ENCODE measurements at regions not wholly inside any gene's neighbourhood (a gene's known extent, or its start where the extent isn't known, plus 50 kb on each side); places are given as distances from the start of the nearest gene placed in this dataset.

DNA sequence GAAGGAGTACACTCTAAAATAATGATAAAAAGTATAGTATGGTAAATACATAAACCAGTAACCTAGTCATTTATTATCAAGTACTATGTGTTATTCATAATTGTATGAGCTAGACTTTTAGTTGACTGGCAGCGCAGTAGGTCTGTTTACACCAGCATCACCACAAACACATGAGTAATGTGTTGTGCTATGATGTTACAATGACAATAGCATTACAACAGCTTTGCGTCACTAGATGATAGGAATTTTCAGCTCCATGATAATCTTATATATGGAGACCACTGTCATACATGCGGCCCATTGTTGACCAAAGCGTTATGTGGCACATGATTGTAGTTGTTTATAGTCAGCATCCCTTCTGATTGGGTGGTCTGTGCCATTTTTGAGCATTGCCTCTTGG lies 138.9 kb upstream of the UBE2E1 start:
- H3K27me3 ChIP-seq (ENCODE audit: control insufficient read depth, insufficient read depth, low read length), result no peaks in the 10 kb centered on the region
- no peak overlapping the region for H3K9ac ChIP-seq (ENCODE audit: low read depth, low read length)
- peaks cover 60% of the 10 kb centered on the region for H3K4me1 ChIP-seq (ENCODE audit: control insufficient read depth, insufficient read depth, low read length)
- H3K36me3 ChIP-seq (ENCODE audit: insufficient read depth, low read length), result no peaks in the 10 kb centered on the region
- no peak overlapping the region for H3K4me3 ChIP-seq (ENCODE audit: low read length)
- H3K4me2 ChIP-seq (ENCODE audit: low read length), result no peak overlapping the region
- H3K9me3 ChIP-seq (replicated peaks; ENCODE audit: low read length), result no peaks in the 10 kb centered on the region

DNA sequence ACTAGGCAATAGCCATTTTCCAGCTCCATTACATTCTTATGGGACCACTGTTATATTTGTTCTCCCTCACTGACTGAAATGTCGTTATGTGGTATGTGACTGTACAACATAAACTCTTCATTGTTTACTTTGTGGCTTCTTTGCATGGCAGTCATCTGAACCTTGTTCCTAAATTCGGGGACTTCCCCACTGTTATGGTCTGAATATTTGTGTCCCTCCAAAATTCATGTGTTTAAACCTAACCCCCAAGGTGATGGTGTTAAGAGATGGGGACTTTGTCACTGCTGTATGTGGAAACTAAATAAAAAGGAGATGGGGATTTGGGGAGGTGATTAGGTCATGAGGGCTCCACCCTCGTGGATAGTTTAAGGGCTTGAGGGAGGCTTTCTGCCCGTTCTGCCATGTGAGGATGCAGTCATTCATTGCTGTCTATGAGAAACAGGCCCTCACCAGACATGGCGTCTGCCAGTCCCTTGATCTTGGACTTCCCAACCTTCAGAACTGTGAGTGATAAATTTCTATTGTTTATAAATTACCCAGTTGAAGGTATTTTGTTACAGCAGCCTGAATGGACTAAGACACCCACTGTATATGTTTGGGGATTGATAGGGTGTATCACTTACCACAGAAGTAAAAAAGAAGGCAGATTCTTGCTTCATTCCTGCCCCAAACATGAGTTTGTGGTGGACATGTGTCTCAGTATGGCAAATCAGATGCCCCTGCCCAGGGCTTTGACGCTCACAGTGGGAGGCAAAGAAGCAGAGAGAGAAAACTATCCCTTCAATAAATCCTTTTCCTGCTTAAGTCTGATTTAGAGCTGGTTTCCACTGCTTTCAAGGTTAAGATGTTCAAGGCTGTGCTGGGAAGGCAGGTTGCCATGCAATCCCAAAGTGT lies 138.0 kb upstream of the UBE2E1 start:
- no peaks in the 10 kb centered on the region for H3K9me3 ChIP-seq (replicated peaks; ENCODE audit: low read length)
- peaks cover 60% of the 10 kb centered on the region for H3K4me1 ChIP-seq (ENCODE audit: control insufficient read depth, insufficient read depth, low read length)
- no peaks in the 10 kb centered on the region for H3K36me3 ChIP-seq (ENCODE audit: insufficient read depth, low read length)
- peak overlapping the region; percentile 62 for H3K4me2 ChIP-seq (ENCODE audit: low read length)
- peak overlapping the region; percentile 41 for H3K4me3 ChIP-seq (ENCODE audit: low read length)
- peak overlapping the region; percentile 51 for H3K9ac ChIP-seq (ENCODE audit: low read depth, low read length)
- no peaks in the 10 kb centered on the region for H3K27me3 ChIP-seq (ENCODE audit: control insufficient read depth, insufficient read depth, low read length)

DNA sequence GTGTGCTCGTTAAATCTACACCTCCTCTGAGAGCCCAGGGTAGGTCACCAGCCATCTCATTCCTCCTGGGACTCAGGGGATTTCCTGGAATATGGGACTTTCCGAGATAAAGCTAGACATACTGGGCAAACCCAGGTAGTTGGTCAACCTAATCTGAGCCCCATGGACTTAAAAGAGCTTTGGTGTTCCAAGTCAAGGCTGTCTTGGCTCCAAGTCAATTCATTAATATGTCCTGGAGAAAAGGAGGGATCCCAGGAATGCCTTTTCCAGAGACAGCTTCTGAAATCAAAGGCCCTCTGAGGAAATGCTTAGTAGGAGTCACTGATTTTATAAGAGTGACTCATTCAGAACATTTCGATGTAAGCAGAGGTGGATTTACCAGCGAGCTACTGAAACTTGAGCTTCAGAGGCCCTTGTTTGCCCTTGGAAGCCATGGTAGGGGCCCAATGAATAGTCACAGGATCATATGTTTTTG lies 137.3 kb upstream of the UBE2E1 start:
- no peaks in the 10 kb centered on the region for H3K9me3 ChIP-seq (replicated peaks; ENCODE audit: low read length)
- peaks cover 54% of the 10 kb centered on the region for H3K4me1 ChIP-seq (ENCODE audit: control insufficient read depth, insufficient read depth, low read length)
- H3K9ac ChIP-seq (ENCODE audit: low read depth, low read length), result peak overlapping the region; percentile 51
- H3K4me2 ChIP-seq (ENCODE audit: low read length), result peak overlapping the region; percentile 62
- peak overlapping the region; percentile 41 for H3K4me3 ChIP-seq (ENCODE audit: low read length)
- no peaks in the 10 kb centered on the region for H3K27me3 ChIP-seq (ENCODE audit: control insufficient read depth, insufficient read depth, low read length)
- H3K36me3 ChIP-seq (ENCODE audit: insufficient read depth, low read length), result no peaks in the 10 kb centered on the region

DNA sequence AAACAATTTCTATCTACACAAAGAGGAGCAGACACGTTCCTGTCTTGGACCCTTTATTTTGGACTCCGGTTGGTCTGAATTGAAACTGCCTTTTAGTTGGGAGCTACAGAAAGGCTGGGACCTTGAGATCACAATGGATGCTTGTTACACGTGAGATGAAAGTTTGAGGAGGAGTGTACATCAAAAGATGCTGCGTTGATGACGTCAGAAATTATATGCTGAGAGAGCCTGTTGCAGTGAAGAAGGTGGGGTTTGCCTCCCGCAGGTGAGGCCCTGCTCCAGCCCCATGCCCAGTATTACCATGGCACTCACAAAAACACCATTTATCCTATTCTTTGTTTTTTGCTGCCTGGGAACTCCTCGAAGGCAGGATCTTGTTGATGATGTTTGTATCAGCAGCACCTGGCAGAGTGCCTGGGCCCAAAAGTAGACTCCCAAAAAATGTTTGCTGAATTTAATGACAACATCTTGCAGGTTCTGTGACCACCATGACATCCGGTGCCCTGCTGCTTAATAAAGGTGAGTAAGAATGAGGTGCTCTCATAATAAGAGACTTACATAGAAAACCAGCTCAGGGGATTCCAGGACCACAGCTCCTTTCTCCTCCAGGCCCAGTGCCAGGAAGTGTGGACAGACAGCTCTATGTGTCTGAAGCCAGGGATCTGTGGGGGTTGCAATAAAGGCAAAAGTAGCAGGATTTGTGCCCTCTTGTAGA lies 136.1 kb upstream of the UBE2E1 start:
- no peaks in the 10 kb centered on the region for H3K36me3 ChIP-seq (ENCODE audit: insufficient read depth, low read length)
- no peak overlapping the region for H3K4me2 ChIP-seq (ENCODE audit: low read length)
- peaks cover 41% of the 10 kb centered on the region for H3K4me1 ChIP-seq (ENCODE audit: control insufficient read depth, insufficient read depth, low read length)
- no peak overlapping the region for H3K4me3 ChIP-seq (ENCODE audit: low read length)
- no peaks in the 10 kb centered on the region for H3K27me3 ChIP-seq (ENCODE audit: control insufficient read depth, insufficient read depth, low read length)
- no peaks in the 10 kb centered on the region for H3K9me3 ChIP-seq (replicated peaks; ENCODE audit: low read length)
- no peak overlapping the region for H3K9ac ChIP-seq (ENCODE audit: low read depth, low read length)

DNA sequence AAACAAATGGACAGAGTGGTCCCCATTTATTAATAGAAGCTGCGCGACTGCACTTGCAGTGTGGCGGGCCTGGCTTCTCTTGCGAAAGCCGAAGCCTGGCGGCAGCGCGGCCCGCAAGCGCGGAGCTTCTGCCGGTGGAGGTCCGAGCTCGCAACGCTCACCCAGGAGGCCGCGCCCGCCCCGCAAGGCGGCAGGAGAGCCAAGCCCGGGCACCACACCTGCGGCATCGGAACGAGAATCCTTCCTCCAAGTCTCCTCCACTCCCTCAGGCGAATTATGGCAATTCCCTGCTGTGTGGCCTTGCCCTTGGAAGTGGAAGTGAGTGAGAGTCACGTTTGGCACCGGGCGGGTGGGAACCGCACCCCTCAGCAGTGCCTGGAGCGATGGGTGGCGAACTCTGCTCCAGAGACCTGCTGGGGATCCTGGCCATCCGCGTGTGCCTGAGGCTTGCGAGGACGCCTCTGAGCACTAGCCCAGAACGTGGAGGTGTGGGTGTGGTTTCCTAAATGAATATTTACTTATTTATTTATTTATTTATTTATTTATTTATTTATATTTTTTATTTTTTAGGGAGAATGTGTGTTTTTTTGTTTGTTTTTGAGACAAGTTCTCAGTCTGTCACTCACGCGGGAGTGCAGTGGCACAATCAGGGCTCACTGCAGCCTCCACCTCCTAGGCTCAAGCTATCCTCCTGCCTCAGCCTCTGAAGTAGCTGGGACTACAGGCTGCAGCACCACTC lies 133.7 kb upstream of the UBE2E1 start:
- no peaks in the 10 kb centered on the region for H3K36me3 ChIP-seq (ENCODE audit: insufficient read depth, low read length)
- H3K27me3 ChIP-seq (ENCODE audit: control insufficient read depth, insufficient read depth, low read length), result no peaks in the 10 kb centered on the region
- H3K4me3 ChIP-seq (ENCODE audit: low read length), result no peak overlapping the region
- H3K4me2 ChIP-seq (ENCODE audit: low read length), result peak overlapping the region; percentile 51
- peaks cover 32% of the 10 kb centered on the region for H3K4me1 ChIP-seq (ENCODE audit: control insufficient read depth, insufficient read depth, low read length)
- H3K9ac ChIP-seq (ENCODE audit: low read depth, low read length), result no peak overlapping the region
- H3K9me3 ChIP-seq (replicated peaks; ENCODE audit: low read length), result no peaks in the 10 kb centered on the region

DNA sequence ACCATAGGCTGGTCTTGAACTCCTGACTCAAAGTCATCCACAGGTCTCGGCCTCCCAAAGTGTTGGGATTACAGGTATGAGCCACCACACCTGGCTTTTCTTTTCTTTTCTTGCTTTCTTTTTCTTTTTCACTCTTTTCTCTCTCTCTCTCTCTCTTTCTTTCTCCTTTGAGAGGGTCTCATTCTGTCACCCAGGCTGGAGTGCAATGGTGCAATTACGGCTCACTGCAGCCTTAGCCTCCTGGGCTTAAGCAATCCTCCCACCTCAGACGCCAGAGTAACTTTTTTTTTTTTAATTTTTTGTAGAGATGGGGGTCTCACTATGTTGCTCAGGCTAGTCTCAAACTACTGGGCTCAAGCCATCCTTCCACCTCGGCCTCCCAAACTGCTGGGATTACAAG lies 133.1 kb upstream of the UBE2E1 start:
- Histone ChIP-seq H3K9me3 (replicated peaks; ENCODE audit: low read length) (no peaks in the 10 kb centered on the region), H3K4me2 (ENCODE audit: low read length) (no peak overlapping the region), H3K4me1 (ENCODE audit: control insufficient read depth, insufficient read depth, low read length) (peaks cover 26% of the 10 kb centered on the region), H3K9ac (ENCODE audit: low read depth, low read length) (no peak overlapping the region), H3K36me3 (ENCODE audit: insufficient read depth, low read length) (no peaks in the 10 kb centered on the region), H3K4me3 (ENCODE audit: low read length) (no peak overlapping the region), H3K27me3 (ENCODE audit: control insufficient read depth, insufficient read depth, low read length) (no peaks in the 10 kb centered on the region)

DNA sequence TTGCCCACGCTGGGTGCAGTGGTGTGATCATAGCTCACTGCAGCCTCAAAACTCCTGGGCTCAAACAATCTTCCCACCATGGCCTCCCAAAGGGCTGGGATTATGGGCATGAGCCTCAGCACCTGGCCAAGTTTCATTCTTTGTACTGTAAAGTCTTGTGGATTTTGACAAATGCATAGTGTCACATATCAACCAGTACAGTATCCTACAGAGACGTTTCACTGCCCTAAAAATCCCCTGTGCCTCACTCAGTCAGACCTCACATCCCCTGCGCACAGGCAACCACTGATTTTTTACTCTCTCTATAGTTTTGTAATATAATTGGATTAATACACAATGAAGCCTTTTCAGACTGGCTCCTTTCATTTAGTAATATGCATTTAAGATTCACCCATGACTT lies 130.7 kb upstream of the UBE2E1 start:
- Histone ChIP-seq H3K36me3 (ENCODE audit: insufficient read depth, low read length) (no peaks in the 10 kb centered on the region), H3K4me1 (ENCODE audit: control insufficient read depth, insufficient read depth, low read length) (peaks cover 3% of the 10 kb centered on the region), H3K27me3 (ENCODE audit: control insufficient read depth, insufficient read depth, low read length) (no peaks in the 10 kb centered on the region), H3K4me2 (ENCODE audit: low read length) (no peak overlapping the region), H3K9ac (ENCODE audit: low read depth, low read length) (no peak overlapping the region), H3K9me3 (replicated peaks; ENCODE audit: low read length) (peaks cover 4% of the 10 kb centered on the region), H3K4me3 (ENCODE audit: low read length) (no peak overlapping the region)

DNA sequence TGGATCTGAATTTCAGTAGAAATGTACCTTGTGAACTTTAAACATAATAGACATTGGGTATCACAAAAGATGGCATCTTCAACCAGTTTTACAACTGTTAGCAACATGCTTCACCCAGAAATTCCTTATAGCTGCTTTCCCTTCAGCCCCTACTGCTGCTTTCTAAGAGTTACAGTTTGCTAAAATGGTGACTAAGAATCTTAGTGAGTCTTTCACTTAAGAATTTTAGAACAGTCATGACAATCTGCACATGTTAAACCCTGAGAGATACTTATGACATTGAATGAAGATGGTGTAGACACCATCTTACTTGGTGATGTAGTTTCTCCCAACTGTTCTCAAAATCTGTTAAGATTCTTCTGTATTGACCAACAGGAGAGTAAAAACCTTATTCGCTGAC lies 129.7 kb upstream of the UBE2E1 start:
- Histone ChIP-seq H3K4me3 (ENCODE audit: low read length) (no peak overlapping the region), H3K9ac (ENCODE audit: low read depth, low read length) (no peak overlapping the region), H3K4me2 (ENCODE audit: low read length) (no peak overlapping the region), H3K36me3 (ENCODE audit: insufficient read depth, low read length) (no peaks in the 10 kb centered on the region), H3K27me3 (ENCODE audit: control insufficient read depth, insufficient read depth, low read length) (no peaks in the 10 kb centered on the region), H3K9me3 (replicated peaks; ENCODE audit: low read length) (peaks cover 4% of the 10 kb centered on the region), H3K4me1 (ENCODE audit: control insufficient read depth, insufficient read depth, low read length) (peaks cover 2% of the 10 kb centered on the region)

DNA sequence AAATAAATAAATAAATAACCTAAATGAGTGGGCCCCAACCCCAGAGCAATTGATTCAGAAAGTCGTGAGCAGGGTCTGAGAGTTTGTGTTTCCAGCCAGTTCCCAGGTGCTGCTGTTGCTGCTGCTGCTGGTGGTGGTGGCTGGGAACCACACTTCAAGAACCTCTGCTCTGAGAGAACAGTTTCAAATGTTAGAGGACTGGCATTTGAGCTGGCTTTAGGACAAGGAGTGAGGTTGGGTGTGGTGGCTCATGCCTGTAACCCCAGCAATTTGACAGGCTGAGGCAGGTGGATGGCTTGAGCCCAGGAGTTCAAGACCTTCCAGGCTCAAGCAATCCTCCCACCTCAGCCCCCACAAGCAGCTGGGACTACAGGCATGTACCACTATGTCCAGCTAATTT lies 123.1 kb upstream of the UBE2E1 start:
- Histone ChIP-seq H3K36me3 (ENCODE audit: insufficient read depth, low read length) (no peaks in the 10 kb centered on the region), H3K9ac (ENCODE audit: low read depth, low read length) (no peak overlapping the region), H3K27me3 (ENCODE audit: control insufficient read depth, insufficient read depth, low read length) (no peaks in the 10 kb centered on the region), H3K4me2 (ENCODE audit: low read length) (no peak overlapping the region), H3K4me3 (ENCODE audit: low read length) (no peak overlapping the region), H3K9me3 (replicated peaks; ENCODE audit: low read length) (peaks cover 4% of the 10 kb centered on the region), H3K4me1 (ENCODE audit: control insufficient read depth, insufficient read depth, low read length) (peaks cover 23% of the 10 kb centered on the region)

DNA sequence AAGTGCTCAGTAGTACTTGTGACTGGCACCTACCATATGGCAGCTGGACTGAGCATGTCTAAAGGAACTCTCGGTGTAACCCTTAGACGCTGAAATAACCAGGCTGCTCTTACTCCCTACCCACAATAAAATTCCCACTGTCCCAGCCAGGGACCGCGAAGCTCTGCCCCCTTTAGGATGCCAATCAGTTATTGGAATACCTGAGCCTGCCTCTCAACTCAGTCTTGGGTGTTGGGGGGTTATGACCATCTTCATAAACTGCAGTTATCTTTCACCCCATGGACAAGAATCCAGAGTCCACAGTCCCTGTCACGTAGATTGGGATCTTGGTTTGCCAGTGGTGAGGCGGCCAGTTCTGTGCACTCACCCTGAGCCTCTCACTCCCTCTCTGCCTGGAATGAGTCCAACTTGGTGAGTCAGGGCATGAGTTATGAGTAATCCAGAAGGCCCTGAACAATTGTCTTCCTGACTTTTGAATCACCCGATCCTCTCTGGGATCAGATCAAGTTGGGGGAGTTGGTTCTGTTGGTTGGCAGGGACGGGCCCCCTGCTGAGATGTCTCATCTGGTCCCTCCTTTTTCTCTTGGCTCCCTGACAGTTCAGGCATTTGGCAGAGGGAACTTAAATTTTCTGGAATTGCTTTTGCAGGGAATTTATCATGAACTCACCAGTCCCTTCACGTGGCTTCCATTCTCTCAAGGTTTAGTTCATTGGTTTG lies 120.1 kb upstream of the UBE2E1 start:
- H3K4me1 ChIP-seq (ENCODE audit: control insufficient read depth, insufficient read depth, low read length), result peaks cover 23% of the 10 kb centered on the region
- no peaks in the 10 kb centered on the region for H3K36me3 ChIP-seq (ENCODE audit: insufficient read depth, low read length)
- peak overlapping the region; percentile 45 for H3K9ac ChIP-seq (ENCODE audit: low read depth, low read length)
- peak overlapping the region; percentile 78 for H3K4me2 ChIP-seq (ENCODE audit: low read length)
- H3K27me3 ChIP-seq (ENCODE audit: control insufficient read depth, insufficient read depth, low read length), result no peaks in the 10 kb centered on the region
- H3K9me3 ChIP-seq (replicated peaks; ENCODE audit: low read length), result no peaks in the 10 kb centered on the region
- peak overlapping the region; percentile 52 for H3K4me3 ChIP-seq (ENCODE audit: low read length)

DNA sequence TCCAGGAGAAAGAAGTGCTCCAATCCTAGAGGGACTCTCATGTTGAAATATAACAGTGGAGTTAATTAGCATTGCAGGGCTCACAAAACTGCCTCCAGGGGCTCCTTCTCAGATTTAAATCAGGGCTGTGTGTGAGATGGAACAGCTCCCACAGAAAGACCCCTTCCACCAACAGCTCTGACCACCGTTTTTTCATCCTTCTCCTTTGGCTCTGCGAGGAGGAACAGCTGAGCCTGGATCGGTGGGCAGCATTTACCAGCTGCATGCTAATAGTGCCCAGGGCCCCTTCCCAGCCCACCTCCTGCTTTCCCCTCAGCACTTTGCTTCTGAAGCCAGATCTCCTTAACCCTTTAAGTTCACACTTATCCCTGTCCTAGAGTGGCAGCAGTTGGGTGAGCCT lies 119.2 kb upstream of the UBE2E1 start:
- Histone ChIP-seq H3K9me3 (replicated peaks; ENCODE audit: low read length) (no peaks in the 10 kb centered on the region), H3K4me2 (ENCODE audit: low read length) (peak overlapping the region; percentile 78), H3K36me3 (ENCODE audit: insufficient read depth, low read length) (no peaks in the 10 kb centered on the region), H3K9ac (ENCODE audit: low read depth, low read length) (no peak overlapping the region), H3K4me3 (ENCODE audit: low read length) (no peak overlapping the region), H3K27me3 (ENCODE audit: control insufficient read depth, insufficient read depth, low read length) (no peaks in the 10 kb centered on the region), H3K4me1 (ENCODE audit: control insufficient read depth, insufficient read depth, low read length) (peaks cover 23% of the 10 kb centered on the region)
